ENCODE measurements at regions not wholly inside any gene's neighbourhood (a gene's known extent, or its start where the extent isn't known, plus 50 kb on each side); places are given as distances from the start of the nearest gene placed in this dataset.

DNA sequence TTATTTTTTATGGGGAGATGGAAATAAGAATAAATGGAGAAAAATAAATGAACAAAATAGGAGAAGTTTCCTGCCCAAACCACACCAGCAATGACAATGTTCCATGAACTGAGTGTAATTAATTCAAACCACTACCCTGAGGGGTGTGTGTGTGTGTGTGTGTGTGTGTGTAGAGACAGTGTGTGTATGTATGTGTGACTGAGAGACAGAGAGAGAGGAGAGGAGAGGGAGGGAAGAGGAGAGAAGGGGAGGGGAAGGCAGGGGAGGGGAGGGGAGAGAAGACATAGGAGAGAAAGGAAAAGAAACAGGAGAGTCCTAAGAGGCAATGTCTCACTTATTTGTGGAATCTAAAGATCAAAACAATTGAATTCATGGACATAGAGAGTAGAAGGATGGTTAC lies 65.0 kb upstream of the POU2AF1 start:
- DNase-seq (ENCODE audit: low read depth, low spot score): no peak

DNA sequence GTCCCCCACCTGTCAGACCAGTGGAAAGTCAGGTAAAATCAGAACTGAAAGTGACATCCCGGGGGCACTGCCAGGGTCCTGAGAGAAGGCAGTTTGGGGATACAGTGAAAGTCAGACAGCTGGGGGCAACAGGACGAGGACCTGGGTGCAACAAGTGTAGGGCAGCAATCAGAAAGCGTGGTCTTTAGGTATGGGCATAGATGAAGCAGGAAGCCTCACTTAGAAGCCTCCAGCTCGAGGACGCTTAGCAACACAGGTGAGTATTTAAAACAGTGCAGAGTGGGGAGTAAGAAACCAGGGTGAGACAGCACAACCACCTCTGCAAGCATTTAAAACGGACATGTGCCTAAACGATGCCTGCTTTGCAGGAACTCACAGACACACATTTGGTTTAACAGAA lies 64.6 kb upstream of the POU2AF1 start:
- no peak for DNase-seq (ENCODE audit: low read depth, low spot score)

DNA sequence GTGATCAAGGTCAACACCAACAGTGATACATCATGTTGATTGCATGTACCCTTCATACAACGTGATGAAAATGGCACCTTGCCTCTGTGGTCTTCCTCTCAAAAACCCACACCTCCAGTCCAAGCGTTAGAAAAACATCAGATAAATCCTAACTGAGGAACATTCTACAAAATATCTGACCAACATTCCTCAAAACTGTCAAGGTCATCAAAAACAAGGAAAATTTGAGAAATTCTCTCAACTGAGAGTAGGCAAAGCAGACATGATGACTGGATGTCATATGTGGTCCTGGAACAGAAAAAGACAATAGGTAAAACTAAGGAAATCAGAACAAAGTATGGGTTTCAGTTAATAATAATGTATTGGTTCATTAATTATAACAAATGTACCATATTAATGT lies 64.0 kb upstream of the POU2AF1 start:
- no peak for DNase-seq (ENCODE audit: low read depth, low spot score)

DNA sequence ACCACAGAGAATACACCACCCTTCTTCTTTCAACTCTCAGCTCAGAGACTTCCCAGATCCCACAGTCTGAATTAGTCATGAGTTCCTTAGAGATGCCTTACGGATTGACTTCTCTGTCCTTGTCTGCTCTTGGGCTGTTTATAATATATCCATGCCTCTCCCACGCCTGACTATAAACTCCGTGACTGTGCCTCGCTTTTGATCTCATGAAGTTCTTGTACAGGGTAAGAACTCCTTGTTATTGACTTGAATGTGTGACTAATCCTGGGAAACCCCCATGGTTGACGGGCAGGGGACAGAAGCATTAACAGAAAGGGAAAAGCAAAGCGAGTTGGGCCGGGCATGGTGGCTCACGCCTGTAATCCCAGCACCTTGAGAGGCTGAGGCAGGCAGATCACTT lies 62.4 kb upstream of the POU2AF1 start:
- DNase-seq (ENCODE audit: low read depth, low spot score): no peak

DNA sequence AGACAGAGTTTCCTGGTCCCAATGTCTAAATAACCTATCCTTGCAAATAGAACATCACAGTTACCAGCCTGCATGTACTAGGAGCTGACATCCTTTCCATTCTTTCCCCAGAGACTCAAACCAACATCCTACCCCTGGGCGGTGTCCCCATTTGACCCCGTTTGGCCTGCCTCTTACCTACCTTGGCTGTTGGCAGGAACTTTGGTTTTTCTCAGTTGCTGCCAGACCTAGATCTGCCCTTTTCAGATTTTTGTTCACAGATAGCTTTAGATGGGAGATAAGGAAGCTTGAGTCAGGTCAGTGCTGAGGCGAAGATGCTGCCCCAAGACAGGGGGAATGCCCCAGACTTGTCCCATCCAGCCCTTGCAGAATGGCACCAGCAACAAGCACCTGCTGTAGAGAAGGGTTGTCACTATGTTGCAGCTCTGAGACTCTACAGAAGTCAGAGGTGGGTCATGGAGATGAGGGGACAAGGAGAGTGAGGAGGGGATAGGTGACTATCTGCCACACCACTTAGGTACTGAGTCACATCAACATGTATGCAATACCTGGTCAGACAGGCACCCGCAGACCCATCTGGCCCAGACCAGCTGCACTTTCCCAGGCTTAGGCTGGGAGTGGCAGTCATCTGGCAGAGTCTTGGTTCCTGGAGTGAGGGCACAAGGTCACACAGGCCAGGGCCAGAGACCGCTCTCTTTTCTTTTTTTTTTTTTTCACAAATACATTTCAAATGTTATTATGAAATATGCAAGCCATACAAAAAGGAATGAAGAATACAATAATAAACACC lies 61.5 kb upstream of the POU2AF1 start:
- no peak for DNase-seq (ENCODE audit: low read depth, low spot score)

DNA sequence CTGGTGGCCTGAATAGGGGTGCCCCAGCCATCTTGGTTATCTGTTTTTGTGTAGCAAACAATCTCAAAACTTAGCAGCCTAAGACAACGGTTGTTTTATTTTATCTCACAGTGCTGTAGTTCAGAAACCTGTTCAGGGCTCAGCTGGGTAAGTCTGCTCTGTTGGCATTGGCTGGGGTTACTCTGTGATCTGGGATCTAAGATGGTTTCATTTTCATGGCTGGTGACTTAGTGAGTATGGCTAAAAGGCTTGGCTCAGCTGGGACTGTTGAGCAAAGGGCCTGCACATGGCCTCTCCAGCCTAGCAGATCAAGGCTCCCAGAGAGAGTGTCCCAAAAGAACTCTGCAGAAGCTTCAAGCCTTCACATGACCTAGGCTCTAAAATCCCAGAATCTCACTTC lies 60.8 kb upstream of the POU2AF1 start:
- DNase-seq (ENCODE audit: low read depth, low spot score): no peak

DNA sequence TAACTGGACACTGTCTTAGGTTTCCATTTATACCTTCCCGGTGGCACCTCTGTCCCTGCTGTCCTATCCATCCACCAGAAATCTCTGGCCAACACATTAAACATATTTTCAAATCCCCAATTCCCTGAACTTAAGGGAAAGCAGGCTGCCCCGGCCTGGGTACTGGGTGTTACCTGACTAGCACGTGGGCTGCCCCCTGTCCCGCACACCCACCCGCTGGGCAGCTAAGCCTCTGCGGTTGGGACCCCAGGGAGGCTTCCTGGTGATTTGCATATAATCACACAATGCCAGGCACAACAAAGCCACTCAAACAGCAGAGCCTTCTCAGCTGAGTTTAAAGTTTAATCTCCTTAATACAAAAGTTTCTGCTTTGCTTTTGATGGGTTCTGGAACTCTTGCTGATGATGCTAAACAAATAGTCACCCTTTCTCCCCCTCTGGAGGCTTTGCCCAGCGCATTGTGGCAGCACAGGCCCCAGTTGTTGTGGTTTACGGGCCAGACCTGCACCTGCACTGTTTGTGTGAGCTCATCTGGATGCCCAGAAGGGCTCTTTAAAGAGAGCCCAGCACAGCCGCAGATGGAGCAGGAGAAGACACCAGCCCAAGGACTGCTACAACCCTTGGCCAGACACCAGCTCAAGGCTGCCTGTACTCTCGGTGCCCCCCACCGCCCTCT lies 59.9 kb upstream of the POU2AF1 start:
- DNase-seq (ENCODE audit: low read depth, low spot score): no peak

DNA sequence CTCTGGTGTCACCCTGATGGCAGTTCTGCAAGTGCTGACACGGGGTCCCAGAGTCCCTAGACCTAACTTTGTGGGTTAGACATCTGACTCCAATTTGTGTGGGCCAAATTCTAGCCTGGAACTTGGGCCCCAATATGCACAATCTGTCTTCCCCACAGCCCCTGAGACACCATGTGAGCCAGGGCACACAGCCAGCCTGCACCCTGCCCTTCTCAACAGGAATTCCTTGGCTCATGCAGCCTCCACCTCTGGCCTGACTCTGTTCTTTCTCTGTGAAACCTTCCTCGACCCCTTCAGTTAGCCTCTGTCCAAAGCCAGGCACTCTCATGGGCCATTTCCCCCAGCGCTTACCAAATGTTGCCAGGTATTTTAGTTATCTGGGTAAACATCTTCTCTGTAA lies 59.1 kb upstream of the POU2AF1 start:
- no peak for DNase-seq (ENCODE audit: low read depth, low spot score)

DNA sequence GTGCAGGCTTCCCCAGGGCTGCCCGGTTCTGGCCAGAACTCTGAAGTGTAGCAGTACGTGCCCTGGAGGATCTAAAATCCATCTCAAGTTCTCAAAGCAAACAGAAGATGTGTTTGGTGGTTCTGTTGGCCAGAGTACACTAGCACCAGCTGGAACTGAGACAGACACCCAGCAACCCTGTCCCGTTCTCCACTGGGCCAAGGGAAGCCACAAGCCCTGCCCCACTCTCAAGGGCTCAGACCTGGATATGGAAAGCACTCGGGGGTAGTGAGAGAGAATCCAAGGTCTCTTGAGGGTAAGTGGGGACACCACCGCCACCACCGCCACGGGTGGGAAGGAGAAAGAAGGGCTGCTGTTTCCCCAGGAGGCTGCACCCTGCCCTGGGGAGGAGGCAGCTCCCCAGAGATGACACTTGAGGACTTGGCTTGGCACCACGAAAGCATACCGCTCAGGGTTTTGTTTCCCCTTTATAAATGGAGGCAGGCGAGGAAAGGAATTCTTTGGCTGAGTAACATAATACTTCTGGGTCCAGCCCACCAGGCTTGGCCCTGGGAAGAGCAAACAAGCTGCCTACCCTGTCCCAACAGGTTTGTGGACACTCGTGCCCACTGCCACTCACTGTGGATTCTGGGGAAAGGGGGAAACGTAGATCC lies 56.1 kb upstream of the POU2AF1 start:
- no peak for DNase-seq (ENCODE audit: low read depth, low spot score)

DNA sequence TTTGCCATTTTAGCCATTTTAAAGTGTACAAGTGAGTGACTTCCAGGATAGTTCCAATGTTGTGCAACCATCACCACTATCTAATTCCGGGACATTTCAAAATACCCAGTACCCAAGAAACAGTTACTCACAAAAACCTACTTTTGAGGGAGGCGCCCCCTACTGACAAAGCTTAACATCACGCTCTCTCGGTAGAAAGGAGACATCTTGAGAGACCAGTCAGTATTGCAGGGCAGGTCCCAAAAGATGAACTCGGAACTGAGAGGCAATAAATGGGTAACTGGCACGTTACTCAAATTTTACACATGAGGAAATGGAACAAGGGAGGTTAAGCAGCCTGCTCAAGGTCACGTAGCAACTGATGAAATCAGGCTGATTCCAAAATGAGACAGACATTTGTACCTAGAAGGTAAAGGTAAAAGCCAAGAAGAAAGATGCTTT lies 50.0 kb upstream of the POU2AF1 start:
- peak; percentile 19 for DNase-seq (ENCODE audit: low read depth, low spot score)

All from activated CD4-positive, CD25-positive, alpha-beta regulatory T cell treated with anti-CD3 and anti-CD28 coated beads, Interleukin-2, amount 50 U/mL, for 16 hours (primary cell).